ENCODE measurements at regions not wholly inside any gene's neighbourhood (a gene's known extent, or its start where the extent isn't known, plus 50 kb on each side); places are given as distances from the start of the nearest gene placed in this dataset.

GRCh38 chr6:122109075-122109474 lies 290.4 kb upstream of the HSF2 start:
- Histone ChIP-seq H3K4me1 (replicated peaks in 1 of 2; ENCODE audit: control insufficient read depth in 2 of 2, insufficient read depth in 2 of 2, low read length in 2 of 2) (no peaks in the 10 kb centered on the region), H3K9me1 (ENCODE audit: control insufficient read depth, insufficient read depth, low read length) (no peaks in the 10 kb centered on the region), H3K9me3 (replicated peaks; ENCODE audit: control insufficient read depth, insufficient read depth, low read depth, low read length) (no peaks in the 10 kb centered on the region), H3K79me2 (ENCODE audit: control insufficient read depth, insufficient read depth, low read length) (no peaks in the 10 kb centered on the region), H3K4me3 (no peak overlapping the region), H3K4me2 (ENCODE audit: insufficient read depth, low read length) (no peak overlapping the region), H3K9ac (ENCODE audit: insufficient read depth in 1 of 2, low read depth in 2 of 2, low read length in 2 of 2) (no peak overlapping the region), H3K27me3 (ENCODE audit: control insufficient read depth in 2 of 2, insufficient read depth in 2 of 2, low read length in 2 of 2) (no peaks in the 10 kb centered on the region), H4K20me1 (replicated peaks; ENCODE audit: control insufficient read depth, insufficient read depth, low read length) (no peaks in the 10 kb centered on the region), H2AFZ (ENCODE audit: low read depth, low read length) (no peak overlapping the region), H3K27ac (ENCODE audit: extremely low read depth, low read depth, low read length) (no peak overlapping the region), H3K36me3 (ENCODE audit: control insufficient read depth, insufficient read depth, low read length) (no peaks in the 10 kb centered on the region)
- ChIA-PET CTCF (ENCODE audit: low intra/inter-chr PET ratio) (no interaction called here), POLR2A (no interaction called here)
- BruUV-seq (replicated peaks), result no TSS peak
- in situ Hi-C loops (cut with MboI), result no loop called here
- ATAC-seq, result no peak
- intact Hi-C loops (cut with micrococcal nuclease), result no loop called here
- TF ChIP-seq ZFP91 (CRISPR knock-in tag; IDR thresholded peaks at IDR 0.05), result no peak
- TF ChIP-seq ZNF444 (CRISPR knock-in tag; IDR thresholded peaks at IDR 0.05), result no peak
- TF ChIP-seq ZBTB12 (CRISPR knock-in tag; IDR thresholded peaks at IDR 0.05), result no peak
- TF ChIP-seq TAF15 (IDR thresholded peaks at IDR 0.05; ENCODE audit: low read depth, low read length), result no peak
- TF ChIP-seq HMBOX1 (IDR thresholded peaks at IDR 0.05), result no peak
- no peak for TF ChIP-seq KLF6 (CRISPR knock-in tag; IDR thresholded peaks at IDR 0.05; ENCODE audit: borderline replicate concordance)
- TF ChIP-seq SMAD4 (CRISPR knock-in tag; conservative IDR thresholded peaks at IDR 0.05), result no peak
- no peak for TF ChIP-seq POLR2H (tag; IDR thresholded peaks at IDR 0.05; ENCODE audit: low read depth)
- TF ChIP-seq NFATC3 (IDR thresholded peaks at IDR 0.05), result no peak
- TF ChIP-seq TAF9B (IDR thresholded peaks at IDR 0.05; ENCODE audit: partially characterized antibody), result no peak
- TF ChIP-seq SREBF2 (CRISPR knock-in tag; IDR thresholded peaks at IDR 0.05), result no peak
- no peak for TF ChIP-seq SIRT6 (IDR thresholded peaks at IDR 0.05; ENCODE audit: low read depth, low read length)
- TF ChIP-seq IRF2 (CRISPR knock-in tag; IDR thresholded peaks at IDR 0.05), result no peak
- no peak for TF ChIP-seq PCBP2 (IDR thresholded peaks at IDR 0.05; ENCODE audit: low read depth, low read length, poor library complexity, severe bottlenecking)
- TF ChIP-seq BMI1 (IDR thresholded peaks at IDR 0.05; ENCODE audit: low read length), result no peak
- no peak for TF ChIP-seq ZNF232 (CRISPR knock-in tag; IDR thresholded peaks at IDR 0.05)
- no peak for TF ChIP-seq NCOA2 (IDR thresholded peaks at IDR 0.05; ENCODE audit: partially characterized antibody in 2 of 2)
- TF ChIP-seq ARID3A (IDR thresholded peaks at IDR 0.05; ENCODE audit: borderline replicate concordance, low read depth, low read length), result no peak
- TF ChIP-seq DACH1 (IDR thresholded peaks at IDR 0.05; ENCODE audit: partially characterized antibody), result no peak
- no peak for FAIRE-seq
- no peak for DNase-seq (ENCODE audit: extremely low read depth in 1 of 4, low spot score in 3 of 4)

Measured in K562 (cell line).